GM12891 (cell line): ENCODE measurements at regions not wholly inside any gene's neighbourhood (a gene's known extent, or its start where the extent isn't known, plus 50 kb on each side); places are given as distances from the start of the nearest gene placed in this dataset.
"Not testable (repeated sequence)": the region's sequence is repeated elsewhere in the genome, so short reads cannot be mapped to it uniquely, and the experiment has no call there.

Experiments
- DNase-seq: peaks from one replicate; pipeline ENCODE4 v3.0.0; 2011; ENCODE audit warnings: low spot score; ENCODE audit not compliant: insufficient read length
- FAIRE-seq: peaks from 2 replicates; lab custom pipeline; 2011; peaks lifted over from hg19 to GRCh38; lab: Jason Lieb, UNC
- PAX5 ChIP-seq: IDR thresholded peaks from 2 replicates; pipeline ENCODE4 v1.6.1; 2011; ENCODE audit warnings: low read length, moderate library complexity, mild to moderate bottlenecking; ENCODE audit not compliant: insufficient read depth, severe bottlenecking
- POLR2A ChIP-seq: IDR thresholded peaks from 2 replicates; pipeline ENCODE4 v1.6.1; 2011; ENCODE audit warnings: low read depth, low read length, control low read depth
- POLR2AphosphoS5 ChIP-seq: IDR thresholded peaks from 2 replicates; pipeline ENCODE4 v1.6.1; 2011; ENCODE audit warnings: low read depth, low read length, control low read depth
- POU2F2 ChIP-seq: IDR thresholded peaks from 2 replicates; pipeline ENCODE4 v1.6.1; 2011; ENCODE audit warnings: low read depth, mild to moderate bottlenecking, control low read depth, low read length, moderate library complexity
- SPI1 ChIP-seq: IDR thresholded peaks from 2 replicates; pipeline ENCODE4 v1.6.1; 2011; ENCODE audit warnings: low read depth, low read length, control low read depth
- TAF1 ChIP-seq: IDR thresholded peaks from 2 replicates; pipeline ENCODE4 v1.6.1; 2011; ENCODE audit warnings: low read depth, low read length, control low read depth

- FAIRE-seq (no peak), DNase-seq (no peak)
- no peak for TF ChIP-seq SPI1
- no peak for TF ChIP-seq POLR2A
- no peak for TF ChIP-seq PAX5
- no peak for TF ChIP-seq TAF1
- no peak for TF ChIP-seq POLR2AphosphoS5
- TF ChIP-seq POU2F2: no peak
These were observed 101.7 kb downstream of the BMS1 start for GRCh38 chr10:42883993-42884983.

- TF ChIP-seq POLR2AphosphoS5 (no peak), TAF1 (no peak), POLR2A (no peak), SPI1 (no peak)
- FAIRE-seq (no peak), DNase-seq (no peak)
These were observed 103.1 kb downstream of the BMS1 start for GRCh38 chr10:42885491-42886270.

GRCh38 chr10:42887734-42888503, 105.3 kb downstream of the BMS1 start:
- TF ChIP-seq TAF1: no peak
- TF ChIP-seq SPI1: no peak
- TF ChIP-seq POLR2A: no peak
- TF ChIP-seq POLR2AphosphoS5: no peak
- TF ChIP-seq PAX5: no peak
- no peak for TF ChIP-seq POU2F2
- FAIRE-seq: no peak
- DNase-seq: no peak

- DNase-seq (no peak), FAIRE-seq (no peak)
- TF ChIP-seq POU2F2: no peak
- no peak for TF ChIP-seq TAF1
These were observed 106.0 kb downstream of the BMS1 start for GRCh38 chr10:42888504-42889095.

GRCh38 chr10:42896735-42897134, 114.1 kb downstream of the BMS1 start:
- FAIRE-seq: no peak
- no peak for TF ChIP-seq TAF1
- TF ChIP-seq POLR2A: no peak
- no peak for TF ChIP-seq POU2F2
- TF ChIP-seq POLR2AphosphoS5: no peak
- TF ChIP-seq SPI1: no peak
- no peak for TF ChIP-seq PAX5
- DNase-seq: no peak

GRCh38 chr10:42898037-42898960, 115.7 kb downstream of the BMS1 start:
- DNase-seq: no peak
- FAIRE-seq: no peak
- no peak for TF ChIP-seq TAF1
- TF ChIP-seq PAX5: no peak
- no peak for TF ChIP-seq SPI1
- no peak for TF ChIP-seq POLR2AphosphoS5
- no peak for TF ChIP-seq POLR2A
- TF ChIP-seq POU2F2: no peak

- no peak for FAIRE-seq
- no peak for TF ChIP-seq POLR2A
- no peak for TF ChIP-seq SPI1
- no peak for TF ChIP-seq POU2F2
- TF ChIP-seq TAF1: no peak
- TF ChIP-seq POLR2AphosphoS5: no peak
- TF ChIP-seq PAX5: no peak
- DNase-seq: no peak
These were observed 116.4 kb downstream of the BMS1 start for GRCh38 chr10:42899036-42899435.

- DNase-seq, FAIRE-seq: not testable (repeated sequence)
These were observed 117.8 kb downstream of the BMS1 start for GRCh38 chr10:42900346-42900745.

GRCh38 chr10:42911359-42911758, 128.8 kb downstream of the BMS1 start:
- no peak for TF ChIP-seq POU2F2
- no peak for TF ChIP-seq POLR2A
- TF ChIP-seq TAF1: no peak
- TF ChIP-seq PAX5: no peak
- no peak for TF ChIP-seq SPI1
- TF ChIP-seq POLR2AphosphoS5: no peak
- DNase-seq: no peak
- no peak for FAIRE-seq
